ENCODE measurements at regions not wholly inside any gene's neighbourhood (a gene's known extent, or its start where the extent isn't known, plus 50 kb on each side); places are given as distances from the start of the nearest gene placed in this dataset.

DNA sequence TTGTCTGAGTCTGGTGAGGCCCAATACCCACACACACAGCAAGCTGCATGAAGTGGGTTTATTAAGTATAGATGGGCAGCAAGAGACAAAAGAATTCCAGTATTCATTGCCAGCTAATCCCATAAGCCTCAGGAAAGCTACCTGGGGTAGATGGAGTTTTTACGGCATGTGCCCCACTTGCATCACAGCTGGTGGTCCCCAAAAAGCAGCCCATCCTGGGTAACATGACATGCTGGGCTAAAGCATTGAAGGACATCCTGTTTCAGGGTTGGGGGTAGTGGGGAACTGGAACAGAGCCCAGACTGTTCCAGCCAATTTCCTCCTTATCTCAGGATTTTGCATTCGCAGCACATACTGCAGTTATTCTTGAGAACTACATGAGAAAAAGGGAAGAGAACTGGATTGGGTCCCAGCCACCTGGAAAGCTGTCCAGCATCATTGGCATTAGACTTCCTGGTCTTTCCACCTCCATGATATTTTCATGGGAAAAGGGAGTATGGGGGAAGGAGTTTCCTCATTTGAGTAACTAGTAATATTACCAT is 240.1 kb upstream of the MMADHC start:
- H3K4me1 ChIP-seq (ENCODE audit: control insufficient read depth, insufficient read depth, low read length), result no peaks in the 10 kb centered on the region; the same call in 1 of the 2 replicates
- no peaks in the 10 kb centered on the region for H3K27me3 ChIP-seq (ENCODE audit: control insufficient read depth, insufficient read depth, low read length)
- no peak for DNase-seq (ENCODE audit: low read depth, low spot score)
- H3K9me3 ChIP-seq (ENCODE audit: control insufficient read depth, insufficient read depth, low read length), result no peaks in the 10 kb centered on the region
- no peak overlapping the region for H3K4me3 ChIP-seq (ENCODE audit: low read length)
- no peaks in the 10 kb centered on the region for H3K36me3 ChIP-seq (ENCODE audit: control insufficient read depth, insufficient read depth, low read length)
- H3K27ac ChIP-seq (ENCODE audit: low read length), result no peak overlapping the region
- no CpG with 5 or more reads among the region's 2 CpGs for WGBS (ENCODE audit: insufficient coverage, insufficient read length)

GRCh38 chr2:149826471-149827125 is 239.0 kb upstream of the MMADHC start:
- no peaks in the 10 kb centered on the region; the same call in 1 of the 2 replicates for H3K4me1 ChIP-seq (ENCODE audit: control insufficient read depth, insufficient read depth, low read length)
- no peaks in the 10 kb centered on the region for H3K36me3 ChIP-seq (ENCODE audit: control insufficient read depth, insufficient read depth, low read length)
- H3K4me3 ChIP-seq (ENCODE audit: low read length), result no peak overlapping the region
- H3K9me3 ChIP-seq (ENCODE audit: control insufficient read depth, insufficient read depth, low read length), result no peaks in the 10 kb centered on the region
- no CpG with 5 or more reads among the region's 1 CpG for WGBS (ENCODE audit: insufficient coverage, insufficient read length)
- no peaks in the 10 kb centered on the region for H3K27me3 ChIP-seq (ENCODE audit: control insufficient read depth, insufficient read depth, low read length)
- no peak for DNase-seq (ENCODE audit: low read depth, low spot score)
- no peak overlapping the region for H3K27ac ChIP-seq (ENCODE audit: low read length)

- H3K4me3 ChIP-seq (ENCODE audit: low read length), result no peak overlapping the region
- H3K27me3 ChIP-seq (ENCODE audit: control insufficient read depth, insufficient read depth, low read length), result no peaks in the 10 kb centered on the region
- H3K4me1 ChIP-seq (ENCODE audit: control insufficient read depth, insufficient read depth, low read length), result no peaks in the 10 kb centered on the region; the same call in 1 of the 2 replicates
- no peaks in the 10 kb centered on the region for H3K9me3 ChIP-seq (ENCODE audit: control insufficient read depth, insufficient read depth, low read length)
- no peaks in the 10 kb centered on the region for H3K36me3 ChIP-seq (ENCODE audit: control insufficient read depth, insufficient read depth, low read length)
- WGBS (ENCODE audit: insufficient coverage, insufficient read length), result no CpG with 5 or more reads among the region's 4 CpGs
- no peak for DNase-seq (ENCODE audit: low read depth, low spot score)
- no peak overlapping the region for H3K27ac ChIP-seq (ENCODE audit: low read length)
These were observed 237.9 kb upstream of the MMADHC start for GRCh38 chr2:149825473-149825872.

- Histone ChIP-seq H3K9me3 (ENCODE audit: control insufficient read depth, insufficient read depth, low read length) (no peaks in the 10 kb centered on the region), H3K27ac (ENCODE audit: low read length) (no peak overlapping the region), H3K4me1 (ENCODE audit: control insufficient read depth, insufficient read depth, low read length) (no peaks in the 10 kb centered on the region; the same call in 1 of the 2 replicates), H3K36me3 (ENCODE audit: control insufficient read depth, insufficient read depth, low read length) (no peaks in the 10 kb centered on the region), H3K27me3 (ENCODE audit: control insufficient read depth, insufficient read depth, low read length) (no peaks in the 10 kb centered on the region), H3K4me3 (ENCODE audit: low read length) (no peak overlapping the region)
- no peak for DNase-seq (ENCODE audit: low read depth, low spot score)
These were observed 236.6 kb upstream of the MMADHC start for GRCh38 chr2:149824136-149824535.

- Histone ChIP-seq H3K4me3 (ENCODE audit: low read length) (no peak overlapping the region), H3K4me1 (ENCODE audit: control insufficient read depth, insufficient read depth, low read length) (no peaks in the 10 kb centered on the region), H3K27ac (ENCODE audit: low read length) (no peak overlapping the region), H3K9me3 (ENCODE audit: control insufficient read depth, insufficient read depth, low read length) (no peaks in the 10 kb centered on the region), H3K36me3 (ENCODE audit: control insufficient read depth, insufficient read depth, low read length) (no peaks in the 10 kb centered on the region), H3K27me3 (ENCODE audit: control insufficient read depth, insufficient read depth, low read length) (no peaks in the 10 kb centered on the region)
- no CpG with 5 or more reads among the region's 3 CpGs for WGBS (ENCODE audit: insufficient coverage, insufficient read length)
- no peak for DNase-seq (ENCODE audit: low read depth, low spot score)
These were observed 231.9 kb upstream of the MMADHC start for GRCh38 chr2:149819356-149819957.

- H3K36me3 ChIP-seq (ENCODE audit: control insufficient read depth, insufficient read depth, low read length), result no peaks in the 10 kb centered on the region
- no peaks in the 10 kb centered on the region for H3K27me3 ChIP-seq (ENCODE audit: control insufficient read depth, insufficient read depth, low read length)
- no CpG with 5 or more reads among the region's 1 CpG for WGBS (ENCODE audit: insufficient coverage, insufficient read length)
- no peak overlapping the region for H3K4me3 ChIP-seq (ENCODE audit: low read length)
- H3K4me1 ChIP-seq (ENCODE audit: control insufficient read depth, insufficient read depth, low read length), result no peaks in the 10 kb centered on the region
- no peak for DNase-seq (ENCODE audit: low read depth, low spot score)
- no peaks in the 10 kb centered on the region for H3K9me3 ChIP-seq (ENCODE audit: control insufficient read depth, insufficient read depth, low read length)
- H3K27ac ChIP-seq (ENCODE audit: low read length), result no peak overlapping the region
These were observed 229.4 kb upstream of the MMADHC start for GRCh38 chr2:149816756-149817551.

DNA sequence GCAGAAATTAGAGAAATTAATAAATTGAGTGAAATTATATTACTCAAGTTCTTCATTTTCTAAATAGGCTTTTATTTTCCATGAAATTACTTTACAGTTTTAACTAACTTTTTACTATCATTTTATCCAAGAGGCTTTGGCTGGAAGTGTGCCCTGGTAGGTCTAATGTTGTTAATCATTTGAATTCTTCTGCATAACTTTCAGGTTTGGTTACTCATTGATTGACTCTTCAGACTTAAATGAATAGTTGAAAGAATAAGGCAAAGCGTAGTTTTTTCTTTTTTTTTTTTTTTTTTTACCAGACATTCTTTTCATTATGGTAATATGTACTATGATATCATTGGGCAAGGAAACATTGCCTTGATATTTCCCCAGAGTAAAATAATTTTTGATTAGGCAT is 228.4 kb upstream of the MMADHC start:
- no peak for DNase-seq (ENCODE audit: low read depth, low spot score)
- no peaks in the 10 kb centered on the region for H3K36me3 ChIP-seq (ENCODE audit: control insufficient read depth, insufficient read depth, low read length)
- no peaks in the 10 kb centered on the region for H3K9me3 ChIP-seq (ENCODE audit: control insufficient read depth, insufficient read depth, low read length)
- H3K4me3 ChIP-seq (ENCODE audit: low read length), result no peak overlapping the region
- no peak overlapping the region for H3K27ac ChIP-seq (ENCODE audit: low read length)
- H3K27me3 ChIP-seq (ENCODE audit: control insufficient read depth, insufficient read depth, low read length), result no peaks in the 10 kb centered on the region
- WGBS (ENCODE audit: insufficient coverage, insufficient read length), result no CpG with 5 or more reads among the region's 1 CpG
- H3K4me1 ChIP-seq (ENCODE audit: control insufficient read depth, insufficient read depth, low read length), result no peaks in the 10 kb centered on the region

GRCh38 chr2:149814901-149815300 is 227.3 kb upstream of the MMADHC start:
- Histone ChIP-seq H3K4me1 (ENCODE audit: control insufficient read depth, insufficient read depth, low read length) (no peaks in the 10 kb centered on the region), H3K36me3 (ENCODE audit: control insufficient read depth, insufficient read depth, low read length) (no peaks in the 10 kb centered on the region), H3K27me3 (ENCODE audit: control insufficient read depth, insufficient read depth, low read length) (no peaks in the 10 kb centered on the region), H3K4me3 (ENCODE audit: low read length) (no peak overlapping the region), H3K27ac (ENCODE audit: low read length) (no peak overlapping the region), H3K9me3 (ENCODE audit: control insufficient read depth, insufficient read depth, low read length) (no peaks in the 10 kb centered on the region)
- no CpG with 5 or more reads among the region's 3 CpGs for WGBS (ENCODE audit: insufficient coverage, insufficient read length)
- DNase-seq (ENCODE audit: low read depth, low spot score), result no peak

GRCh38 chr2:149814049-149814448 is 226.5 kb upstream of the MMADHC start:
- no peaks in the 10 kb centered on the region for H3K36me3 ChIP-seq (ENCODE audit: control insufficient read depth, insufficient read depth, low read length)
- H3K9me3 ChIP-seq (ENCODE audit: control insufficient read depth, insufficient read depth, low read length), result no peaks in the 10 kb centered on the region
- no CpG with 5 or more reads among the region's 1 CpG for whole genome bisulfite sequencing (ENCODE audit: insufficient coverage, insufficient read length)
- no peak overlapping the region for H3K4me3 ChIP-seq (ENCODE audit: low read length)
- H3K27ac ChIP-seq (ENCODE audit: low read length), result no peak overlapping the region
- no peaks in the 10 kb centered on the region for H3K4me1 ChIP-seq (ENCODE audit: control insufficient read depth, insufficient read depth, low read length)
- H3K27me3 ChIP-seq (ENCODE audit: control insufficient read depth, insufficient read depth, low read length), result no peaks in the 10 kb centered on the region
- no peak for DNase-seq (ENCODE audit: low read depth, low spot score)

GRCh38 chr2:149808556-149808955 is 221.0 kb upstream of the MMADHC start:
- H3K27ac ChIP-seq (ENCODE audit: low read length), result no peak overlapping the region
- no peaks in the 10 kb centered on the region for H3K27me3 ChIP-seq (ENCODE audit: control insufficient read depth, insufficient read depth, low read length)
- no CpG with 5 or more reads among the region's 2 CpGs for WGBS (ENCODE audit: insufficient coverage, insufficient read length)

More at GRCh38 chr2:149808556-149808955, 221.0 kb upstream of the MMADHC start:
- H3K36me3 ChIP-seq (ENCODE audit: control insufficient read depth, insufficient read depth, low read length), result no peaks in the 10 kb centered on the region
- H3K4me3 ChIP-seq (ENCODE audit: low read length), result no peak overlapping the region
- no peak for DNase-seq (ENCODE audit: low read depth, low spot score)
- no peaks in the 10 kb centered on the region for H3K9me3 ChIP-seq (ENCODE audit: control insufficient read depth, insufficient read depth, low read length)
- H3K4me1 ChIP-seq (ENCODE audit: control insufficient read depth, insufficient read depth, low read length), result no peaks in the 10 kb centered on the region
